SK-N-MC (cell line): ENCODE measurements at regions not wholly inside any gene's neighbourhood (a gene's known extent, or its start where the extent isn't known, plus 50 kb on each side); places are given as distances from the start of the nearest gene placed in this dataset.

Experiments
- DNase-seq: peaks from one replicate; pipeline ENCODE4 v3.0.0-alpha.2; 2011; ENCODE audit warnings: low read depth, low spot score
- H3K27ac ChIP-seq: fragments of 200-600 bp; sonication (generic); 2 replicates; pipeline ENCODE4 v1.5.1; 2016; ENCODE audit warnings: mixed run types
- H3K36me3 ChIP-seq: fragments of 200-600 bp; sonication (generic); 2 replicates; pipeline ENCODE4 v1.6.1; 2017; ENCODE audit warnings: antibody characterized with exemption, low read length, mixed read lengths; ENCODE audit not compliant: insufficient read depth
- H3K4me3 ChIP-seq: fragments of 200-600 bp; sonication (generic); 2 replicates; pipeline ENCODE4 v1.5.1; 2016
- H3K9ac ChIP-seq: fragments of 200-600 bp; sonication (generic); 2 replicates; pipeline ENCODE4 v1.8.0; 2017; ENCODE audit warnings: mixed run types, mixed read lengths; ENCODE audit not compliant: insufficient read length
- H3K9me3 ChIP-seq: fragments of 200-600 bp; sonication (generic); 2 replicates; pipeline ENCODE4 v1.6.1; 2017; ENCODE audit warnings: low read depth, mild to moderate bottlenecking, antibody characterized with exemption, low read length, moderate library complexity, mixed read lengths
- EZH2 ChIP-seq: fragments of 200-600 bp; sonication (generic); IDR thresholded peaks from one replicate; pipeline ENCODE4 v1.6.1; 2017; ENCODE audit warnings: antibody characterized with exemption
- FOXP2 ChIP-seq: optimal IDR thresholded peaks from 2 replicates; pipeline ENCODE3; 2011; ENCODE audit warnings: mild to moderate bottlenecking, moderate library complexity; ENCODE audit not compliant: insufficient read depth; ENCODE audit errors: extremely low read length, control extremely low read depth
- POLR2AphosphoS5 ChIP-seq: IDR thresholded peaks from 2 replicates; pipeline ENCODE4 v1.6.1; 2012; ENCODE audit warnings: mild to moderate bottlenecking, low read depth, low read length, borderline replicate concordance

GRCh38 chr5:39742916-39743315, 318.1 kb upstream of the DAB2 start:
- no peaks in the 10 kb centered on the region for H3K36me3 ChIP-seq
- H3K9ac ChIP-seq: no peak overlapping the region
- no peak for TF ChIP-seq EZH2
- DNase-seq: no peak
- H3K9me3 ChIP-seq: no peaks in the 10 kb centered on the region
- no peak overlapping the region for H3K4me3 ChIP-seq
- H3K27ac ChIP-seq: no peak overlapping the region

GRCh38 chr5:39740404-39740803, 315.6 kb upstream of the DAB2 start:
- Histone ChIP-seq H3K36me3 (no peaks in the 10 kb centered on the region), H3K27ac (no peak overlapping the region), H3K9ac (no peak overlapping the region), H3K4me3 (no peak overlapping the region), H3K9me3 (no peaks in the 10 kb centered on the region)
- TF ChIP-seq POLR2AphosphoS5 (no peak), EZH2 (no peak), FOXP2 (no peak)
- DNase-seq: no peak

DNA sequence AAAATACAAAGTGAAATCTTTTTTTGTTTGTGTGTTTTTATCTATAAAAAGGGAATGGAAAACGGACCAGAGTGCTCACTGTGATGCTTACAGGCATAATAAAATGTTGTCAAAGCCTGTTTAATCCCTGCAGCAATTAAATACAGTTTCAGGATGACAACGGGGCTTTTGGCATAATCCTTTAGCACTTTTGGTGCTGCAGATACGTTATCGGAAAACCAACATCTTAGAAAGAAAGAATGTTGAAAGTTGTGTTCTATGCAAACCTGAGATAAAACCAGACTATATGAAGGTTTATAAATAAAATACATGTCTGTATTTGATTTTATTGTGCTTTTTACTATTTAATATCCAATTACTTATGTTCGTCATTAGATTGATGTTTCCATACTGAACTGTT, 307.4 kb upstream of the DAB2 start:
- H3K4me3 ChIP-seq: no peak overlapping the region
- TF ChIP-seq POLR2AphosphoS5: no peak
- TF ChIP-seq EZH2: no peak
- no peak for TF ChIP-seq FOXP2
- H3K27ac ChIP-seq: no peak overlapping the region
- no peak overlapping the region for H3K9ac ChIP-seq
- H3K36me3 ChIP-seq: no peaks in the 10 kb centered on the region
- DNase-seq: no peak
- no peaks in the 10 kb centered on the region for H3K9me3 ChIP-seq

- no peaks in the 10 kb centered on the region for H3K36me3 ChIP-seq
- no peak for TF ChIP-seq POLR2AphosphoS5
- no peak for TF ChIP-seq FOXP2
- no peak for TF ChIP-seq EZH2
- H3K4me3 ChIP-seq: no peak overlapping the region
- DNase-seq: no peak
- H3K9me3 ChIP-seq: no peaks in the 10 kb centered on the region
- no peak overlapping the region for H3K9ac ChIP-seq
- H3K27ac ChIP-seq: no peak overlapping the region
Measured at GRCh38 chr5:39730699-39731098, 305.9 kb upstream of the DAB2 start.

DNA sequence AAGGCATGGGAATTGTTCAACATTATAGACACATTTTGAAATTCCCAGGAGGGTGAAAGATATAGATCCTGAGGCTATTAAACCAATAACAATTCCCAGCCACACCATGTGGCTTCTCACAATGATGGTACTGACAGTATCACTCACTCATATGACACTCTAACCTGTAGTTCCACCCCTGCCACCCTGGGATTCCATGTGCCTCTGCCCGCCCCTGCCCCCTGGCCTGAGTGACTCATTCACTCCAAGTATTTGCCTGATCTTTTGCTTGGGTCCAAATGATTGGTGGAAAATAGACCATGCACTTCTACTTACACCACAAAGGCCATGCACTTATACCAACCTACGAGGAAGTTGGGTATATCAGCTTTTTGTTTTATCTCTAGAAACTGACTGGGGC, 305.2 kb upstream of the DAB2 start:
- Histone ChIP-seq H3K4me3 (no peak overlapping the region), H3K9ac (no peak overlapping the region), H3K27ac (no peak overlapping the region), H3K9me3 (no peaks in the 10 kb centered on the region), H3K36me3 (no peaks in the 10 kb centered on the region)
- TF ChIP-seq FOXP2 (no peak), POLR2AphosphoS5 (no peak), EZH2 (no peak)
- no peak for DNase-seq

DNA sequence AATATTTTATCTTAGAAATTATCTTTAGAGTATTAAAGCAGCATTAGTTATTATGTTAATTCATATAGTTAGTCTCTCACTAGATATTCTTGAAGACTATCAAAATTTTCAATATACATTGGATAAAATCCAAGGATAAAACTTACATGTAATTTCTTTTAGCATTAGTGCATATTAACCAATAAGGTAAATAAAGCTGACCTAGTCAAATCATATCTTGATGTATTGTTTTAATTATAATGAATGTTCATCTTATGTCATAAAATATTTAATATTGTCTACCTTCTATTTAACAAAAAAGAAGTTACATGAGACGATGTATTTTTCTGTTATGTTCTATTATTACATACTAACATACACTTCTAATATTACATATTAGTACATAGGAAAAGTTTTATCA, 301.7 kb upstream of the DAB2 start:
- Histone ChIP-seq H3K36me3 (no peaks in the 10 kb centered on the region), H3K9ac (no peak overlapping the region), H3K27ac (no peak overlapping the region), H3K9me3 (no peaks in the 10 kb centered on the region), H3K4me3 (no peak overlapping the region)
- no peak for DNase-seq
- TF ChIP-seq EZH2 (no peak), POLR2AphosphoS5 (no peak), FOXP2 (no peak)

- TF ChIP-seq FOXP2 (no peak), EZH2 (no peak), POLR2AphosphoS5 (no peak)
- DNase-seq: no peak
- H3K9ac ChIP-seq: no peak overlapping the region
- no peaks in the 10 kb centered on the region for H3K9me3 ChIP-seq
- H3K4me3 ChIP-seq: no peak overlapping the region
- H3K36me3 ChIP-seq: no peaks in the 10 kb centered on the region
- no peak overlapping the region for H3K27ac ChIP-seq
Measured at GRCh38 chr5:39721394-39721793, 296.6 kb upstream of the DAB2 start.

GRCh38 chr5:39720136-39720535, 295.4 kb upstream of the DAB2 start:
- Histone ChIP-seq H3K9me3 (no peaks in the 10 kb centered on the region), H3K4me3 (no peak overlapping the region), H3K9ac (no peak overlapping the region), H3K27ac (no peak overlapping the region), H3K36me3 (no peaks in the 10 kb centered on the region)
- no peak for DNase-seq
- TF ChIP-seq POLR2AphosphoS5 (no peak), FOXP2 (no peak), EZH2 (no peak)

DNA sequence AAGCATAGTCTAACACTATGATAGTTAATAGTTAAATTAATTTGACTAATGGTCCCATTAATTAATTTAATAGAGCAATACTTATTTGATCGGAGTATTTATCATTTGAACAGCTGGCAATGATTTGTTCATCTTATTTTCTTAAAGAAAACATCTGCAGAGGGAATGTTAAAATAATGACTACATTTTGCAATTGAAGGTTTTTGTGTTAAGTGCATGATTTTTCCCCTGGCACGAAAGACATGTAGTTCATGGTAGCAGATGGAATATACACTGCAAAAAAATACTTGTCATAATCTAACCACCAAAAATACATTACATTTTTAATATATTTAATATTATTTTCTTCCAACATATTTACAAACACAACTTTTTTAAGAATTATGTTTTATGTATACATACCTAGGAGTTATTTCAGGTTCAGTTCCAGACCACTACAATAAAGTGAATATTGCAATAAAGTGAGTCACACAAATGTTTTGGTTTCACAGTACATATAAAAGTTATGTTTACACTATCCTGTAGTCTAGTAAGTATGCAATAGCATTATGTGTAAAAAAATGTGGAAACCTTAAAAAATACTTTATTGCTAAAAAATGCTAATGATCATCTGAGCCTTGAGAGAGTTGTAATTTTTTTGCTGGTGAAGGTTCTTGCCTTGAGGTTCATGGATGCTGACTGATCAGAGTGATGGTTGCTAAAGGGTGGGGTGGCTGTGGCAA, 292.6 kb upstream of the DAB2 start:
- no peaks in the 10 kb centered on the region for H3K9me3 ChIP-seq
- DNase-seq: no peak
- H3K9ac ChIP-seq: peak overlapping the region; percentile 21
- H3K4me3 ChIP-seq: no peak overlapping the region
- no peaks in the 10 kb centered on the region for H3K36me3 ChIP-seq
- TF ChIP-seq FOXP2 (no peak), POLR2AphosphoS5 (no peak), EZH2 (no peak)
- peak overlapping the region; percentile 65; the same call in 1 of the 2 replicates for H3K27ac ChIP-seq
